GM08714 (cell line): ENCODE measurements at regions not wholly inside any gene's neighbourhood (a gene's known extent, or its start where the extent isn't known, plus 50 kb on each side); places are given as distances from the start of the nearest gene placed in this dataset.
"Not testable (repeated sequence)": the region's sequence is repeated elsewhere in the genome, so short reads cannot be mapped to it uniquely, and the experiment has no call there.

Source experiments
- H3K4me3 ChIP-seq: fragments of 200-500 bp; sonication (Bioruptor generic); 2 replicates; pipeline ENCODE4 v1.5.1; 2014; ENCODE audit warnings: mild to moderate bottlenecking, low read length, inconsistent platforms
- ZNF274 ChIP-seq: IDR thresholded peaks from 2 replicates; pipeline ENCODE4 v1.6.1; 2012; ENCODE audit warnings: mild to moderate bottlenecking, low read depth, low read length

DNA sequence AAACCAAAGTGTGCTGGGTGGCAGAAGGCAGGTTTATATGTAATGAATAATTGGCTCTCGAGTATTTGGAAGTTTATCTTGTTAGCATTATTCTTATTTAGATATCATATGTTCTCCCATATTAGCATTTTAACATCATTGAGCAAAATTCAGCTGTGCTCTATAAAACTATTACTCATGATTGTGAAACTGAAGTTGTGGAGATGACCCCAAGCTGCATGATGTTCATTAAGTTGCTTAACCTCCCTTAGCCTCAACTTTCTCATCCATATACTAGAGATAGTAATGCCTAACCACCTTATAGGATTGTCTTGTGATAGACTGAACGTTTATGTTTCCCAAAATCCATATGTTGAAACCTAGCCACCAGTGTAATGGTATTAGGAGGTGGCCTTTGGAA lies 346.3 kb downstream of the SATB2 start:
- H3K4me3 ChIP-seq = no peak overlapping the region
- TF ChIP-seq ZNF274 = no peak

DNA sequence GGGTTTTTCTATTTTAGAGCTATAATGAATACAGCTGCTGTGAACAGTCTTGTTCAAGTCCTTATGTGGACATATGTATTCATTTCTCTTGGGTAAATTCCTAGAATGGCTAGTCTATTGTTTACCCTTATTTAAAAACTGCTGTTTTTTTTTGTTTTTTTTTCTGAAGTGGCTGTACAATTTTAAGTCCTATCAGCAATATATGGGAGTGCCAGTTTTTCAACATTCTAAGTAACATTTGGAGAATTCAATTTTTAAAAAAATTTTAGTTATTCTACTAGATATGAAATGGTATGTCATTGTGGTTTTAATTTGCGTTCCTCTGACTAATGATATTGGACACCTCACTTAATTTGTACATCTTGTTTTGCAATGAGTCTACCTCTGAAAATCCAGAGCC lies 349.7 kb downstream of the SATB2 start:
- no peak overlapping the region for H3K4me3 ChIP-seq
- TF ChIP-seq ZNF274 = no peak

DNA sequence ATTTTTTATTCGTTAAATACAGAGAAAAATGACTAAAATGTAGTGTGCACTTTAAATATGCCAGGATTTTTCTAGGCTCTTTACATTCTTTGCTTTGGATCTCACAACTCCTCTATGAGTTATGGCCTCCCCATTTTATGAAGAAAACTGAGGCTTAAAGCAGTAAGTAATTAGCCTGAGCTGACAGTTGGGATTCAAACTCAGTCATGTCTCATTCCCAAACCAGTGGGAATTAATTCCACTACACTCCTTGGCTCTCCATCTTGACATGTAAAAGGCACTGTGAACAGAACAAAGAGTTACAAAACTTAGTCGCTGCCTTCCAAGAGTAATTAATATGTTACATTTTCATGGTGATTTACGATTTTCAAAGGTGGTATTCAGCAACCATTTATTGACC lies 351.9 kb downstream of the SATB2 start:
- no peak for TF ChIP-seq ZNF274
- H3K4me3 ChIP-seq = no peak overlapping the region

DNA sequence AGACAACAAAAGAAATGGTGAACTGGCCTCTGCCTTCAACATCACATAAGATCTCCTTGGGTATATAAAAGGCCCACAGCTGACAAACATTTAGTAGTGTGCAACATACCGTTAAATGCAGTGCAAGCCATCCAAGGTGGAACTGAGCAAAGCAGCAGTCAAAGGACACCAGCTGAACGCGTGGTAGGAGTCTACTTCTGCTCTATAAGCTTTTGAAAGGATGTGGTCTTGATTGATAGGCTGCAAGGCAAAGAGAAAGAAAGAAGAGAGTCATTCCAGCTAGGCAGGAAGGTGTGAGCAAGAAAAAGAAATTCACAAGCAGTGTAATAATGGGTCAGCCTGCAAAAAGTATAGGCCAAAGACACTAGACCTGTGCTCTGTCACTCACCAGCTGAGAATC lies 356.3 kb downstream of the SATB2 start:
- TF ChIP-seq ZNF274 = no peak
- H3K4me3 ChIP-seq = no peak overlapping the region

DNA sequence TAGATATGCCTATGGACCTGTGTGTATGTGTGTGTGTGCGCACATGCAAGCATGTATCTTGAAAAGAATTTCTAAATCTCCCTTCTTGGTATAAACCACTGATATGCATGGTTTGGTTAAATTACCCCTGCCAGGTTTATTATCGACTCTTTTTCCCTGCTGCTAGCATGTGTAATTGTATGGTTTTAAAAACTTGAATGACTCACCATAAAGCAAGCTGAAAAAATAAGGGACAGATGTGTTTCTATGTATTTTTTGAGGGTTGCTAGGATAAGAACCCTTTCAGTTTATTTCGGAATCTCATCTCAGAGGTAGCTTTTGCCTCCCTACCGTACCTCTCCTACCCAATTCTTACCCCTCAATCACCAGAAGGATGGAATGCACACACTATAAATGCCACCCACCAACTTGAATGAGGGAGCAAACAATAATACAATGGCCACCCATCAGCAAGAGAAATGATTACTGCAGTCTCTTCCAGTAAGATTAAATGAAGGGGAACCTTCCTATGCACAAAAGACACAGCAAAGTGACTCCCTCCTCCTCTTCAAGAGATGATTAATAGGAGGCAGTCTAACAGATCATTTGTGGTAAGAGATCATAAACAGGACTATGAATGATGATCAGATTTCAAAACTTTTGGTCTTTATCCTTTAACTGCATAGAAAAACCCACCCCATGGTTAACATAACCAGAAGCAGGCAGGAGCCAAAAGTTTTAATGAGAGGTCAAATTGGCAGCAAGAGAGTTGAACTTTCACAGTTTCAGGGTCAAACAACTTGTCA lies 357.2 kb downstream of the SATB2 start:
- no peak overlapping the region for H3K4me3 ChIP-seq
- no peak for TF ChIP-seq ZNF274

DNA sequence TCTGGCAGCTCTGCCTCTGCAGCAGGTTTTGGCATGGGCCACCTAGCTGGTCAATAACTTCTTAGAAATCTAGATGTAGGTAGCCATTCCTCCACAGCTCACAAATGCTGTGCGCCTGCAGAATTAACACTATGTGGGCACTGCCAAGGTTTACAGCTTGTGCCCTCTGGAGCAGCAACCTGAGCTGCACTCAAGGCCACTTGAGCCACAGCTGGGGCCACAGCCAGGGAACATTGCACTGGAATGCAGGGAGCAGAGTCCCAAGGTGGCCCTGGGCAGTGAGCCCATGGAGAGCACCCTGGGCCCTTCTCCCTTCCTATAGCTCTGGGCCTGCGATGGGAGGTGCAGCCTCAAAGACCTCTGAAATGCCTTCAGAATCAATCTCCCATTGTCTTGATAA lies 365.3 kb downstream of the SATB2 start:
- TF ChIP-seq ZNF274 = no peak
- no peak overlapping the region for H3K4me3 ChIP-seq

DNA sequence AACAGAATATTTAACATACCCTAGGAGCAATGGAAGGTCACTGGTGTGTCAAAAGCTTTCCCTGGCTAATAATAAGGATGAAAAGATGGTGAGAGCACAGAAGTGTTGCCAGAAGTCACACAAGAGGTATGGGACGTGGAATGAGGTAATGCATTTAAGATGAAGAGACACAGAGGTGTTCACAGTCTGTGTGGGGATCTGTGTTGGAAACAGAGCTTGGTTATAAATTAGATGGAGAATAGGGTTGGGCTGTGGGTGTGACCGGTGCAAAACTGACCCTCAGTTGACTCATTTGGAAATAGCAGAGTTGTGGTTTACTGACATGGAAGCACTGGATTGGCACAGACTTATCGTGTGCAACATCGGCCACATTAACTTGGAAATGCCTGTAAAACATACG lies 372.5 kb downstream of the SATB2 start:
- no peak for TF ChIP-seq ZNF274

DNA sequence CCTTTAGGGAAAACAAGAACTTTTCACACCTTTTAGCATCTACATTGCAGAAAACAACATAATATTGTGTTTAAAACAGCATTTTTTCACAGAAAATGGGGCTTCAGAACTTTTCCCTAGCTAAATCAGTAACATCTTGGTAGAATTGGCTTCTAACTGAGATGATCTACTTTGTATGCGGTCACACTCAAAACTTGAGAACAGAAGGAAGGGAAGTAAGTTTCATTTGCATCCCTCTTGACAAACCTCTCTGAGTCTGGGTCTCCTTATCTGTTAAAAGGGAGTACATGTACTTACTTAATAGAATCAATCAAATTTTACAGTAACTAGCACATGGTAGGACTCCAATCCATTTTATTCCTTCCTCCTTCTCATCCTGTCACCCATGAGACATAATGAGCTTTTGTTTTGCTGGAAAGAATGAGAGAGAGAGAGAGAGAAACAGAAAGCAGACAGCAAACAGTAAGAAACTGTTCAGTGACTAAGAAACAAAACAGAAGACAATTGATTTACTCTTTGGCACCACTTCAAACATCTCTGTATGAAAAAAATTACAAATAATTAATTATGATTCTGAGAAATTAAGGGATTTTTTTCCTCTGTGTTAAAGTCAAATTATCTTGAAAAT lies 387.3 kb downstream of the SATB2 start:
- TF ChIP-seq ZNF274 = no peak
- H3K4me3 ChIP-seq = no peak overlapping the region

More for the DNA sequence above, 372.5 kb downstream of the SATB2 start:
- H3K4me3 ChIP-seq = no peak overlapping the region

DNA sequence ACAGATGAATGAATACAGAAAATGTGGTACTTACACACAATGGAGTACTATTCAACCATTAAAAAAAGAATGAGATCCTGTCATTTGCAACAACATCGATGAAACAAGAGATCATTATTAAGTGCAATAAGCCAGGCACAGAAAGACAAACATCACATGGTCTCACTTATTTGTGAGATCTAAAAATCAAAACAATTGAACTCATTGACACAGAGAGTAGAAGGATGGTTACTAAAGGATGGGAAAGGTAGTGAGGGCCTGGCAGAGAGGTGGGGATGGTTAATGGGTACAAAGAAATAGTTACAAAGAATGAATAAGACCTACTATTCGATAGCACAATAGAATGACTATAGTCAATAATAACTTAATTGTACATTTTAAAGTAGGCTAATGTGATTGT lies 393.5 kb downstream of the SATB2 start:
- TF ChIP-seq ZNF274 = no peak
- H3K4me3 ChIP-seq = no peak overlapping the region

DNA sequence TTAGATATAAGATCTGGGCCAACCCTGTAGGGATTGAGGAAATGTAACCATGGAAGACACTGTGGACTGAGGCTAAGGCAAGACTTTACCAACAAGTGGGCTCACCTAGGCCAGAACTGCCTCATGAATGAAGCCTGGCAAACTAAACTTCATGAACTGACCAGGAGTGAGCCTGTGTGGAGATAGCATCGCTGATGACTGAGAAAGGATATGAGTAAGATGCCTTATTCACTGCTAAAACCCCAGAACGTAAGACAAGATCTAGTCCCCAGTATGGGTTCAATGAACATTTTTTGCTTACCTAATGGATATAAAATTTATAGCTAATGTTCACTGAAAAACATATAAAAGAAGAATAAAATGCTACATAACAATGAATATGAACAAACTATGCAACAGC lies 399.8 kb downstream of the SATB2 start:
- no peak for TF ChIP-seq ZNF274
- no peak overlapping the region for H3K4me3 ChIP-seq

DNA sequence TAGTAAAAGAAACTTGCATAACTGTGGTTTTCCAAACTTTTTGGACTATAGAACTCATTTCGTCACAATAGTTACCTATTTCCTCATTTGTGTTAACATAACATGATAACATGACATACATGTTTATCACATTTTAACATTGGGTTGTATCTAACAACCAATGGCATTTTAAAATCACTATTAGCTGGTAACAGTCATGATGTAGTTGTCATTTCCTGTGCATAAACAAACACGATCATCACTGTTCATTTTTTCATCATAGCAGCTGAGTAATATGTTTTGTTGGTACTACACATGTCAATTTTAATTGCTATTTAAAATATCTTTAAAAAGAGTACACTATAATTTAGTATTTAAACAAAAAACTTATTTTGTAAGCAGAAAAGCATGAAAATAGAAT lies 402.4 kb downstream of the SATB2 start:
- TF ChIP-seq ZNF274 = no peak
- H3K4me3 ChIP-seq = no peak overlapping the region

DNA sequence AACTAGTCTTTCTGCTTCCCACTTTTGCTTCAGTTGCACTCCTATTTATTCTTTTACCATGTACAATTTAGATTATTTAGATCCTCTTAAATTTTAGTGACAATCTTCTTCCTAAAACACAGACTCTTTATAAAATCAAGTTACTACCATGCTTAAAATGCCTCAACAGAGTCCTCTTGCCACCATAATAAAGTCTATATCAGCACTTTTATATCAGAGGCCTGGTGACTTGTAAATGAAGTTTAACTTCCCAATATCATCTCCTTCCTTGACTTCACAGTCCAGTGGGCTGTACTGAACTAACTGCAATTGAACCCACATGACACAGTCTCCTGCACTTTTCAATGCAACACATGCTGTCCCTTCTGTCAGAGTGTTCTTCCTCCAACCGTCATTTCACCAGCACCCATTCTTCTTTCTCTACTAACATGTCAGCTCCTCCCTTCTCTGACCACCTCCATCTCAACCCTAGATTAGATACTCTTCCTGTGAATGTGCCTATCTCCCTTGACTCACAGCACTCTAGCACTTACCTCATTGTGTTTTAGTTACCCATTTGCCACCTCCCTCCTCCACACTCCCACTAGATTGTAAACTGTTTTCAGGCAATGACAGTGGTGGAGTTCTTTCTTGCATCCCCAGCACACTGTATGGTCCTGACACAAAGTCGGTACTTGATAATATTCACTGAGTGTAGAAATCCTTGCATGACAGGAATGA lies 414.9 kb downstream of the SATB2 start:
- TF ChIP-seq ZNF274 = no peak
- no peak overlapping the region for H3K4me3 ChIP-seq

DNA sequence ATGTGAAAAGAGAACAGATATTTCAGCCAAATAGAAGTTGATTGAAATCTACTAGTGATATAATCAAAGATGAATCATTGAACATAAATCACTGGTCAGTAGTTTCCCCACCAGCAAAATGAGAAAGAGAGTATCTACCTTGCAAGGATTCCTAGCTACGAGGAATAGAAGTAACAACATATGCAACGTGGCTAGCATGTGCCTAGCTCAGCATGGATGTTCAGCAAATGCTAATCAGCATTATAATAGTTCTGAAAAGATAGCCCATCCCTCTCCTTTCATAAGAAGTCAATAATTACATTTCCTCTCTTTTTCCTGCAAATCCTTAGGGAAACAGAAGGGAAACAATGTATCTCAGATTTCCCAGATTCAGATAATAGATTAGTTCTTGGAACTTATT lies 417.2 kb downstream of the SATB2 start:
- H3K4me3 ChIP-seq = no peak overlapping the region
- TF ChIP-seq ZNF274 = no peak

DNA sequence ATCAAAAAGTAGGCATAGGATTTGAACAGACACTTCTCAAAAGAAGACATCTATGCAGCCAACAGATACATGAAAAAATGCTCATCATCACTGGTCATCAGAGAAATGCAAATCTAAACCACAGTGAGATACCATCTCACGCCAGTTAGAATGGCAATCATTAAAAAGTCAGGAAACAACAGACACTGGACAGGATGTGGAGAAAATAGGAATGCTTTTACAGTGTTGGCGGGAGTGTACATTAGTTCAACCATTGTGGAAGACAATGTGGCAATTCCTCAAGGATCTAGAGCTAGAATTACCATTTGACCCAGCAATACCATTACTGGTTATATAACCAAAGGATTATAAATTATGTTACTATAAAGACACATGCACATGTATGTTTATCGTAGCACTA lies 424.0 kb downstream of the SATB2 start:
- not testable (repeated sequence) for H3K4me3 ChIP-seq

DNA sequence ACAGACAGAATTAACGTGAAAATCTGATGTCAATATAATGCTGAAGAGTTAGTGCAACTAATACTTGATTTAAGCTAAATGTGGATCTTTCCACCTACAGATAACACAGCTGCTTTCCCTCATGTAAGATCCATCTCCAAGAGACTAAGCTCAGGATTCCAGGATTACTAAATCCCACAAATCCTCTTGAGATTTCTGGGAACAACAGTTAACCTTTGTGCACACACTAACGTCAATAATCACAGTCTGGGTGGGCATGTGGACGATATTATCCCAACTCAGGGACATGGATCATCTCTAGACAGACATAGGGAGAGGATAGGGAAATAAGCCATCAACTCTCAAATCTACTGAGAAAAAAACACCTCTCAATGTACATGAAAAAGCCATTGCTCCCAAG lies 432.6 kb downstream of the SATB2 start:
- no peak for TF ChIP-seq ZNF274
- H3K4me3 ChIP-seq = no peak overlapping the region
